Jurkat, Clone E6-1 (cell line): ENCODE measurements at regions not wholly inside any gene's neighbourhood (a gene's known extent, or its start where the extent isn't known, plus 50 kb on each side); places are given as distances from the start of the nearest gene placed in this dataset.
A peak's percentile ranks its signal among the peaks of the same experiment; 100 is the strongest.
"Not testable (repeated sequence)": the region's sequence is repeated elsewhere in the genome, so short reads cannot be mapped to it uniquely, and the experiment has no call there.

Experiments used
- DNase-seq: peaks from one replicate; pipeline ENCODE4 v3.0.0-alpha.2; 2011; ENCODE audit warnings: low read depth, low spot score
- H3K4me3 ChIP-seq: 2 replicates; pipeline ENCODE4 v1.5.1; 2011; ENCODE audit warnings: mild to moderate bottlenecking, low read length, control low read depth, moderate library complexity

- DNase-seq = no peak
- no peak overlapping the region for H3K4me3 ChIP-seq
Measured at GRCh38 chr4:89519771-89520320, 212.2 kb upstream of the GPRIN3 start.

GRCh38 chr4:89518259-89518658 is 210.7 kb upstream of the GPRIN3 start:
- no peak for DNase-seq
- no peak overlapping the region for H3K4me3 ChIP-seq

- DNase-seq = no peak
- no peak overlapping the region for H3K4me3 ChIP-seq
Measured at GRCh38 chr4:89514811-89515210, 207.2 kb upstream of the GPRIN3 start.

- no peak for DNase-seq
- H3K4me3 ChIP-seq = no peak overlapping the region
Measured at GRCh38 chr4:89511776-89512175, 204.2 kb upstream of the GPRIN3 start.

DNA sequence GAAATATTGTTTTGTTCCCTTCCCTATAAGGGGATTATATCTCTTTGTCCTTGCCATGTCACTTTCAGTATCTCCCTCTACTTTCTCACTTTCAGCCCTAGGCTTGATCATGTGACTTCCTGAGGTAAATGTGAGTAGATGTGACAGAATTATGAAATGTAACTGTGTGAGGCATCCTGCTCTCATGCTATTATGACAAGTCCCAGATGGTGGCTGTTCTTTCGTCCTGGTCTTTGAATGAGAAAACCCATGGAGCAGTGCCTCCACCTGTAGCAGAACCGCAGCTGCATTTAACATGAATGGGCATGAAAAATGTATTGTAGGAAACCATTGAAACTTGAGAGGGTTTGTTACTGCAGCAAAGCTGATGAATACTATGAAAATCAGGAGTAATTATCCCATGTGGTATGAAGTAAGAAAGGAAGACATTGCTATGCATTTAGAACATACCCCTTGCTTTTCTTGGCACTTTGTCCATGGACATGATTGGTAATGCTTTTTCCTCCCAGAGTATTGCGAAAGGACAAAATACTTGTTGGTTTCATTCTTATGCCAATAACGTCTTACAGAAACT is 202.2 kb upstream of the GPRIN3 start:
- H3K4me3 ChIP-seq = no peak overlapping the region
- DNase-seq = peak; percentile 23

GRCh38 chr4:89506866-89507491 is 199.4 kb upstream of the GPRIN3 start:
- H3K4me3 ChIP-seq = no peak overlapping the region
- no peak for DNase-seq

DNA sequence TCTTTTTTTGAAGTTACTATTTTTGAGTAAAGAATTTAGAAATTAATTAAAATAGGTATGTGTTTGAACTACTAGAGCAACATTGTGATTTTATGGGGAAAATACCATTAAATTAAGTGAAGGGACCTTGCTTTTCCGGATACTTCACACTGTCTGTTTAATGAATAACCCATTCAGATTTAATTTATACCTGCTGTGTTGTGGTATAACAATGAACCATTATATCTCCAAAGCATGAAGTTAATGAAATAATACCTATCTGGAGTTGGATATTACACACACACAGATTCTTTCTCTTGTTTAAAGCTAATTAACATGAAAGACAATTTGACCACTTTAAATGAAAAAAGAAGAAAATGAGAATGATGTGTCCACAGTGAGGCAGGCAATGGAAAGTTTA is 195.0 kb upstream of the GPRIN3 start:
- H3K4me3 ChIP-seq = no peak overlapping the region
- DNase-seq = no peak

DNA sequence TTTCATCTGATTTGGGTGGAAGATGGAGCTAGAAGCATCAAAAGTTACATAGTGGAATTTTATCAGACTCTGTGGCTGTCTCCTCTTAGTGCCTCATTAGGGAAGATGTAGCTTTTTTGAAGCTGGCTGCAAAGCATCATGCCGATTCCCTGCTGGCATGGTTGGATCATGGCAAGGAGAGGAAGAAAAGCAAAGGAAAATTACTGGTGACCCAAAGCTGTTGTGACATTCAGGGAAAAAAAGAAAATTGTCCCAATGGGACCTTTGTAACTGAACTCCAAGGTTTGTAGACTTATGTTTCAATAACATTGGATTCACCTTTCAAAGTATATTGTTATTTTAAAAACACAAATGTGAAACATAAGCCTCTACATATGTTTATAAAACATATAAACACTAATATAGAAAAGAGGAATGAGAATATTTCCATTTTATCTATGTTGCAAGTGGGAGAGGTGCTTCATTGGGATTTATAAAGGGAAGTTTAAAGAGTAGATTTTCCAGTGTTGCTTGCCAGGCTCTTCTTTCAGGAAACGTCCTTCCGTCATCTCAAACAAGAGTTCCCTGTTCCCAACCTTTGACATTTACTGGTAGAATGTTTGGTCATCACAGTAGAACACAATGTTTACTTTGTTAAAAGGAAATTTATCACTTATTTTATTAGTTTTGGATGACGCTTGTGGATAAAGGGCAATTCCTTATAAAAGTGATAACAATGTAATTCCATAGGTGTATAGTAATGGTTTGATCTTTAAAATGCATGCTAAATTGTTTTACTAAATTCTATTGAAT is 190.1 kb upstream of the GPRIN3 start:
- DNase-seq = no peak
- no peak overlapping the region for H3K4me3 ChIP-seq

DNA sequence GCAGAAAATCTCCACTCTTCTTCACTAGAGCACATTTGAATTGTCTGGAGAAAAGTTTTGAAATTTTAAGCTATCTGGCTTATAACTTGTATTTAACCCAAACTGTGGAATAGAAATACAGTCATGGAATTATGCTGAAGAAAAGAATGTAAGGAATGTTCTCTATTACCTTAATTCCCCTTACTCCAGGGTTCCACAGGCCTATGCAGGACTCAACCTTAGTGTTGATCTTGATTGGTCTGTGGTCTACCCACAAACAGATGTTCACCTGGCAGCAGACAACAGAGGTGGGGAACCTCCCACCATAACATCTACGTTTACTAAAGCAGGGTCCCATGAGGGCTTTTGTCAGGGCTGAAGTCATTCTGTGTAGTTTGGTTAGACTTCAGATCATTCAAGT is 189.3 kb upstream of the GPRIN3 start:
- no peak overlapping the region for H3K4me3 ChIP-seq
- DNase-seq = no peak

DNA sequence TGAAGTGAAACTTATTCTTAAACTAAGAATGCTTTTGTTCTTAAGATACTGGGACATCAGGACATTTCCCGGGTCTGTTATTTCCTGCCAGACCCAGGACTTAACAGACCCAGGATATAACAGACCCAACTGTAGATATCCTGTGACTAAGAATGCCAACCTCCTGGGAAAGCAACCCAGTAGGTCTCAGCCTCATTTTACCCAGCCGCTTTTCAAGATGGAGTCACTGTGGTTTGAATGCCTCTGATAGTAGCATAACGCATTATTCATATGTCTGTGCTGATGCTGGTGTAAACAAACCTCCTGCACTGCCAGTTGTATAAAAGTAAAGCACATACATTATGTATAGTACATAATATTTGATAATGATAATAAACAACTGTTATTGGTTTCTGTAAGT is 185.8 kb upstream of the GPRIN3 start:
- H3K4me3 ChIP-seq = no peak overlapping the region
- no peak for DNase-seq

DNA sequence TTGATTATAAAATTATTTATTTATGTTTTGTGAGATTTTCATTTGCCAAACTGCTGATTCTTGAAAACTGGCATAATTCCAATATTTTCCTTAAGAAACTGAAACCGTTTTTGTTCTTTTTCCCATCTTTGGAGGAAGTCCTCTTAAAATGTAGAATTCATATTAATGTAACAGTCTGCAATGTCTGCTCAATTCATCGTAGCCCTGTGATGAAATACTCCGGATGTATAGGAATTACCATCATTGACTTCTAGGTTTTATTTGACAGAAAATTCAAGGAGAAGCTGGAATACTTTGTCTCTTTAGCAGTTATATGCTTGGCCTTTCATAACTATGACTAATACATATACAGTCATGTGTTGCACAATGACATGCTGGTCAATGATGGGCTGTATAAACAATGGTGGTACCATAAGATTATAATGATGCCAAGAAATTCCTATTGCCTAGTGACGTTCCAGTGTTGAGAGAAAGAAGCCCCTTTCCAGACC is 185.0 kb upstream of the GPRIN3 start:
- DNase-seq = no peak
- H3K4me3 ChIP-seq = no peak overlapping the region

GRCh38 chr4:89491761-89492160 is 184.2 kb upstream of the GPRIN3 start:
- no peak overlapping the region for H3K4me3 ChIP-seq

GRCh38 chr4:89489921-89490431 is 182.4 kb upstream of the GPRIN3 start:
- not testable (repeated sequence) for DNase-seq

More at GRCh38 chr4:89491761-89492160, 184.2 kb upstream of the GPRIN3 start:
- no peak for DNase-seq

DNA sequence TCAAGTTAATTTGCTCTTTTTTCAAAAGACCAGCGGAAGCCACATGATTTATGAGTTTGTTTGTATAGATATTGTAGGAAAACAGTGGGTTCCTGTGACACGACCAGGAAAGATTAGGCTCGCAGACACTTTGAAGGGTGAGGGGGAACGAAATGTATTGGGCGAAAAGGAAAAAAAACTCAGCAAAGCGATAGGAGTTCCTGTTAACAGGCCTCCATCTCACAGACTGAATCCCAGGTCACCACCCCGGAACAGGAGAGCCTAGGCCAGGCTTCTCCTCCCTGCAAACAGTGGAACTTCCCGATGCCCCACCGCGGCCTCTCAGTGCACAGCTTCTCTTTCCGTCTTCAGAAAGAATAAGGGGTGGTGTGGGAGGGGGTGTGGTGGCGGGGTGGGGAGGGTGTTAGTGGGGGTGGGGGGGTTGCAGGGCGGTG is 181.8 kb upstream of the GPRIN3 start:
- H3K4me3 ChIP-seq = no peak overlapping the region
- DNase-seq = no peak

More at GRCh38 chr4:89489921-89490431, 182.4 kb upstream of the GPRIN3 start:
- H3K4me3 ChIP-seq = not testable (repeated sequence)

- no peak overlapping the region for H3K4me3 ChIP-seq
- DNase-seq = no peak
Measured at GRCh38 chr4:89488736-89489135, 181.1 kb upstream of the GPRIN3 start.

DNA sequence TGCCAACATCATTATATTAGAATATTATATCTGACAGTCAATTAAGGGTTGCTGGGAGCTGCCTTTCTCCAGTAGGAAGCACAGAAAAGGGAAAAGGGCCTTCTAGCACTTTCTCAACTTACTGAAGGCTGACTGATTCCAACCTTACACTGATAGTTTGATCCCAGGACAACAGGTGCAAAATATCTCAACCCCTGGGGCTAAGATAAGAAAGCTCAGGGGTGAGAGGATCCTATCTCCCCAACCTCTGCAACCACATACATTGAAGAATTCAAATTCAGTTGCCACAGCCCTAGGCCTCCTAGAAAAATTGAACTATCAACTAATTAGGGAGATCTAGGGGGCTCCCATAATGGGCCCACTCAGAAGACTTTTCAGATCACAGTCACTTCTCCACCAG is 179.1 kb upstream of the GPRIN3 start:
- DNase-seq = no peak
- H3K4me3 ChIP-seq = no peak overlapping the region

- DNase-seq = peak; percentile 5
Measured at GRCh38 chr4:89486042-89486441, 178.4 kb upstream of the GPRIN3 start.

DNA sequence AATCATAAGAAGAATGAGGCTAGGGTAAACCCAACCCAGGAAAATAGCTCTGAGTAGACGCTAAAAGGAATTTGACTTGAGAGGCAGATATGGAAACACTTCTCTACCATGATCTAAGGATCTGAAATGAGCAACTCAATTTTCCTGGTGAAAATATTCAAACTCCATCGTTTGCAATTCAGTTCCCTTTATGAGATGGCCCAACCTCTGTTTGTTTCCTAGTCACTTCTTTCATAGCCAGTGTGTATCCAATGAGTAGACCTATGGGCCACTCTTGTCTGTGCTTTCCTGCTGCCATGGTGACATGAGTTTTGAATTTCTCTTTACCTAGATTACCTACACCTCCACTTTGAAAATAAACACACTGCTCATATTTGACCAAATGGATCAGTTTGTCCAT is 176.2 kb upstream of the GPRIN3 start:
- no peak overlapping the region for H3K4me3 ChIP-seq
- no peak for DNase-seq

More at GRCh38 chr4:89486042-89486441, 178.4 kb upstream of the GPRIN3 start:
- H3K4me3 ChIP-seq = no peak overlapping the region

GRCh38 chr4:89482926-89483595 is 175.5 kb upstream of the GPRIN3 start:
- no peak for DNase-seq
- no peak overlapping the region for H3K4me3 ChIP-seq
